ENCODE measurements at regions not wholly inside any gene's neighbourhood (a gene's known extent, or its start where the extent isn't known, plus 50 kb on each side); places are given as distances from the start of the nearest gene placed in this dataset.
"Not testable (repeated sequence)": the region's sequence is repeated elsewhere in the genome, so short reads cannot be mapped to it uniquely, and the experiment has no call there.

GRCh38 chr9:107571148-107571547, 81.6 kb upstream of the KLF4 start:
- H3K36me3 ChIP-seq: no peaks in the 10 kb centered on the region
- no peaks in the 10 kb centered on the region for H3K27me3 ChIP-seq
- no peaks in the 10 kb centered on the region for H3K4me1 ChIP-seq (ENCODE audit: low read depth)
- TF ChIP-seq CTCF (IDR thresholded peaks at IDR 0.05; ENCODE audit: low read depth, low read length): no peak
- no peak overlapping the region for H3K4me3 ChIP-seq
- no peak for DNase-seq (ENCODE audit: low read depth in 1 of 2, low spot score in 1 of 2)
- no peaks in the 10 kb centered on the region for H3K9me3 ChIP-seq (ENCODE audit: low read depth)
- H3K27ac ChIP-seq: no peak overlapping the region

GRCh38 chr9:107569174-107569573, 79.6 kb upstream of the KLF4 start:
- Histone ChIP-seq H3K4me3 (no peak overlapping the region), H3K4me1 (ENCODE audit: low read depth) (no peaks in the 10 kb centered on the region), H3K27ac (no peak overlapping the region), H3K27me3 (no peaks in the 10 kb centered on the region), H3K9me3 (ENCODE audit: low read depth) (no peaks in the 10 kb centered on the region), H3K36me3 (no peaks in the 10 kb centered on the region)
- no peak for DNase-seq (ENCODE audit: low read depth in 1 of 2, low spot score in 1 of 2)
- TF ChIP-seq CTCF (IDR thresholded peaks at IDR 0.05; ENCODE audit: low read depth, low read length): no peak

GRCh38 chr9:107568406-107568805, 78.8 kb upstream of the KLF4 start:
- not testable (repeated sequence) for H3K9me3 ChIP-seq (ENCODE audit: low read depth); H3K36me3 ChIP-seq; H3K4me1 ChIP-seq (ENCODE audit: low read depth); H3K27ac ChIP-seq; H3K27me3 ChIP-seq; DNase-seq (ENCODE audit: low read depth in 1 of 2, low spot score in 1 of 2); H3K4me3 ChIP-seq

- no peak for DNase-seq (ENCODE audit: low read depth in 1 of 2, low spot score in 1 of 2)
- H3K27me3 ChIP-seq: no peaks in the 10 kb centered on the region
- no peaks in the 10 kb centered on the region for H3K9me3 ChIP-seq (ENCODE audit: low read depth)
- no peak for TF ChIP-seq CTCF (IDR thresholded peaks at IDR 0.05; ENCODE audit: low read depth, low read length)
- H3K4me1 ChIP-seq (ENCODE audit: low read depth): no peaks in the 10 kb centered on the region
- no peaks in the 10 kb centered on the region for H3K36me3 ChIP-seq
- H3K4me3 ChIP-seq: no peak overlapping the region
- H3K27ac ChIP-seq: no peak overlapping the region
Measured at GRCh38 chr9:107567462-107567861, 77.9 kb upstream of the KLF4 start.

- H3K4me3 ChIP-seq: no peak overlapping the region
- H3K27ac ChIP-seq: no peak overlapping the region
- H3K27me3 ChIP-seq: no peaks in the 10 kb centered on the region
- DNase-seq (ENCODE audit: low read depth in 1 of 2, low spot score in 1 of 2): peak in 1 of 2 donors; percentile 43
- H3K36me3 ChIP-seq: no peaks in the 10 kb centered on the region
- H3K9me3 ChIP-seq (ENCODE audit: low read depth): no peaks in the 10 kb centered on the region
- no peak for TF ChIP-seq CTCF (IDR thresholded peaks at IDR 0.05; ENCODE audit: low read depth, low read length)
- H3K4me1 ChIP-seq (ENCODE audit: low read depth): no peaks in the 10 kb centered on the region
Measured at GRCh38 chr9:107566611-107567061, 77.1 kb upstream of the KLF4 start.

- H3K27me3 ChIP-seq: no peaks in the 10 kb centered on the region
- H3K36me3 ChIP-seq: no peaks in the 10 kb centered on the region
- H3K4me3 ChIP-seq: no peak overlapping the region
- TF ChIP-seq CTCF (IDR thresholded peaks at IDR 0.05; ENCODE audit: low read depth, low read length): no peak
- DNase-seq (ENCODE audit: low read depth in 1 of 2, low spot score in 1 of 2): no peak
- no peak overlapping the region for H3K27ac ChIP-seq
- no peaks in the 10 kb centered on the region for H3K9me3 ChIP-seq (ENCODE audit: low read depth)
- no peaks in the 10 kb centered on the region for H3K4me1 ChIP-seq (ENCODE audit: low read depth)
Measured at GRCh38 chr9:107562798-107563197, 73.2 kb upstream of the KLF4 start.
